Stomach (tissue), 8 donors: ENCODE measurements at regions not wholly inside any gene's neighbourhood (a gene's known extent, or its start where the extent isn't known, plus 50 kb on each side); places are given as distances from the start of the nearest gene placed in this dataset.

ENCODE experiments used
- DNase-seq, 2 donors: peaks; one replicate each; pipeline versions ENCODE4 v3.0.0 to v3.0.0-alpha.2; 2013 to 2019
- H3K27ac ChIP-seq, 5 donors: fragments of 200-600 bp in 4 of 5; sonication (generic) in 4 of 5; one replicate each; pipeline ENCODE4 v1.5.1; 2013 to 2019; ENCODE audit warnings: mild to moderate bottlenecking in 1 of 5, moderate library complexity in 1 of 5
- H3K27me3 ChIP-seq, 3 donors: fragments of 200-600 bp; sonication (generic); one replicate each; pipeline ENCODE4 v1.5.1; 2017 to 2019; ENCODE audit warnings: mixed run types in 1 of 3
- H3K36me3 ChIP-seq, 4 donors: fragments of 200-600 bp; sonication (generic); 1 replicate in 3 of 4; 2 replicates in 1 of 4; pipeline ENCODE4 v1.5.1; 2016 to 2019
- H3K4me1 ChIP-seq, 4 donors: fragments of 200-600 bp; sonication (generic); one replicate each; pipeline ENCODE4 v1.5.1; 2016 to 2019
- H3K4me3 ChIP-seq, 4 donors: fragments of 200-600 bp; sonication (generic) in 3 of 4; one replicate each; pipeline ENCODE4 v1.5.1; 2016 to 2019; ENCODE audit warnings: mild to moderate bottlenecking in 1 of 4
- H3K9me3 ChIP-seq, 4 donors: fragments of 200-600 bp; sonication (generic); one replicate each; pipeline ENCODE4 v1.5.1; 2016 to 2019
- CTCF ChIP-seq, 7 experiments: fragments of 450-650 bp in 4 of 7; fragments of 200-600 bp in 3 of 7; sonication (generic) in 3 of 7; IDR thresholded peaks; one replicate each; pipeline ENCODE4 v1.5.1; 2016 to 2019; ENCODE audit warnings: antibody characterized with exemption in 7 of 7, control low read depth in 2 of 7, mild to moderate bottlenecking in 1 of 7
- EP300 ChIP-seq: sonication (generic); formaldehyde crosslinking; IDR thresholded peaks from one replicate; pipeline ENCODE4 v1.6.1; 2017; ENCODE audit warnings: antibody characterized with exemption
- POLR2A ChIP-seq, 4 donors: fragments of 450-650 bp; IDR thresholded peaks; one replicate each; pipeline ENCODE4 v1.6.1; 2016; ENCODE audit warnings: antibody characterized with exemption in 4 of 4, control low read depth in 2 of 4, mild to moderate bottlenecking in 1 of 4, moderate library complexity in 1 of 4
- POLR2AphosphoS5 ChIP-seq, 3 donors: sonication (generic); formaldehyde crosslinking; IDR thresholded peaks; one replicate each; pipeline ENCODE4 v1.6.1; 2016; ENCODE audit warnings: antibody characterized with exemption in 3 of 3
- WGBS, 5 donors: extraction: QIAGEN DNeasy Blood & Tissue Kit in 3 of 5; methylation state at CpG; one replicate each; pipeline versions ENCODE4 v1.1.5 to v1.1.7; 2013 to 2018; 5-methylcytosine and 5-hydroxymethylcytosine counted together
- intact Hi-C: fragments of 100-400 bp; cut with DNase I; formaldehyde crosslinking; loops from one replicate; pipeline ENCODE4 v1.15.1; 2023; ENCODE audit warnings: low total_unique reads
- donor health status: healthy with polysubstance abuse.
- donor health status: Bipolar disorder and iron deficiency.
- donor health status: healthy.

GRCh38 chr6:9089724-9090123, 654.4 kb upstream of the SLC35B3 start:
- Histone ChIP-seq H3K27ac (no peak overlapping the region), H3K4me1 (no peaks in the 10 kb centered on the region), H3K9me3 (no peaks in the 10 kb centered on the region), H3K4me3 (no peak overlapping the region), H3K27me3 (no peaks in the 10 kb centered on the region), H3K36me3 (no peaks in the 10 kb centered on the region)
- WGBS, 5 donors, result 70 to 85% (median 83%) methylated on average over 1 of the region's 1 CpG
- DNase-seq, result no peak
- intact Hi-C loops, result no loop called here
- TF ChIP-seq CTCF (IDR thresholded peaks at IDR 0.05), result no peak
- no peak for TF ChIP-seq POLR2A (IDR thresholded peaks at IDR 0.05)
- no peak for TF ChIP-seq EP300
- TF ChIP-seq POLR2AphosphoS5 (IDR thresholded peaks at IDR 0.05), result no peak

- intact Hi-C loops, result no loop called here
- H3K4me1 ChIP-seq, result no peaks in the 10 kb centered on the region
- WGBS, 5 donors, result 73 to 95% (median 84%) methylated on average over 5 of the region's 5 CpGs
- no peak overlapping the region for H3K4me3 ChIP-seq
- no peaks in the 10 kb centered on the region for H3K9me3 ChIP-seq
- TF ChIP-seq EP300, result no peak
- TF ChIP-seq POLR2A (IDR thresholded peaks at IDR 0.05), result no peak
- no peak for TF ChIP-seq POLR2AphosphoS5 (IDR thresholded peaks at IDR 0.05)
- no peak for TF ChIP-seq CTCF (IDR thresholded peaks at IDR 0.05)
- no peak overlapping the region for H3K27ac ChIP-seq
- H3K36me3 ChIP-seq, result no peaks in the 10 kb centered on the region
- DNase-seq, result no peak
- H3K27me3 ChIP-seq, result no peaks in the 10 kb centered on the region
Observed at GRCh38 chr6:9087470-9087869, 652.1 kb upstream of the SLC35B3 start.

DNA sequence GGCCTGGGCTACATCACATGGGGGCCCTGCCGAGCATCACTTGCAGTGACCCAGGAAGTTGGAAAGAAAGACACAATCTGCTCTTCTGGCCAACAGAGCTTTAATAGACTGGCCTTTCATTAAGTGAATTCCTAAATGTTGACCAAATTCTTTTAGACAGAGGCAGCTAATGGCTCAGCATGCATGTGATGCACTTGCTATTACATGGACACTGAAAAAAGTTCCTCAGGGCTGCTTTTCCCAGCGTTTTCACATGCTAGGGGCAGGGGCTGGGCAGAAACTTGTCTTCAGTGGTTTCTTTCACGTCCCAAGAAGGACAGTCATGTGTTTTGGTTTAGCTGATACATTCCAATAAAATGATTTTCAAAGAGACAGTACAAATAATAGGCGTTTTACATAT, 651.0 kb upstream of the SLC35B3 start:
- no peak for TF ChIP-seq EP300
- no peak for TF ChIP-seq POLR2A (IDR thresholded peaks at IDR 0.05)
- no peak for TF ChIP-seq CTCF (IDR thresholded peaks at IDR 0.05)
- TF ChIP-seq POLR2AphosphoS5 (IDR thresholded peaks at IDR 0.05), result no peak
- DNase-seq, result peak in 1 of 2 donors; percentile 46
- Histone ChIP-seq H3K27ac (no peak overlapping the region), H3K4me3 (no peak overlapping the region), H3K9me3 (no peaks in the 10 kb centered on the region), H3K4me1 (no peaks in the 10 kb centered on the region), H3K27me3 (no peaks in the 10 kb centered on the region), H3K36me3 (no peaks in the 10 kb centered on the region)
- WGBS, 5 donors, result 46 to 63% (median 57%) methylated on average over 4 of the region's 4 CpGs
- intact Hi-C loops, result no loop called here

DNA sequence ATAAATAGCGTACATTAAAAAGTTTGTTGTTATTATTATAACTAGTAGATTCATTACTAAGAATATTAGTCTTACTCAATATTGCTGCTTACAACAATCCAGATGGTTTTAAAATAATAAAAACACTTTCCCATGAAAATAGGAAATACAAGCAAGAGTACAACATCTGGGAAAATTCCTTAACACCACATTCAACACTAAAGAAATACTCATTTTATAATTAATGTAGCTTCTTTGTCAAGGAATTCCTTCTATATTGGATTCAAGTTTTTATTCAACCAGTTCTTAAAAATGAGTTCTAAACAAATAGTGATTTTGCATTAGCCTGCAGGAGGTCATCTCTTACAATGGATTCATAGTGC, 650.3 kb upstream of the SLC35B3 start:
- Histone ChIP-seq H3K9me3 (no peaks in the 10 kb centered on the region), H3K36me3 (no peaks in the 10 kb centered on the region), H3K27ac (no peak overlapping the region), H3K4me3 (no peak overlapping the region), H3K27me3 (no peaks in the 10 kb centered on the region), H3K4me1 (no peaks in the 10 kb centered on the region)
- TF ChIP-seq POLR2A (IDR thresholded peaks at IDR 0.05), result no peak
- no peak for TF ChIP-seq EP300
- 89 to 94% (median 92%) methylated on average over 1 of the region's 1 CpG for WGBS, 5 donors
- intact Hi-C loops, result no loop called here
- no peak for DNase-seq

DNA sequence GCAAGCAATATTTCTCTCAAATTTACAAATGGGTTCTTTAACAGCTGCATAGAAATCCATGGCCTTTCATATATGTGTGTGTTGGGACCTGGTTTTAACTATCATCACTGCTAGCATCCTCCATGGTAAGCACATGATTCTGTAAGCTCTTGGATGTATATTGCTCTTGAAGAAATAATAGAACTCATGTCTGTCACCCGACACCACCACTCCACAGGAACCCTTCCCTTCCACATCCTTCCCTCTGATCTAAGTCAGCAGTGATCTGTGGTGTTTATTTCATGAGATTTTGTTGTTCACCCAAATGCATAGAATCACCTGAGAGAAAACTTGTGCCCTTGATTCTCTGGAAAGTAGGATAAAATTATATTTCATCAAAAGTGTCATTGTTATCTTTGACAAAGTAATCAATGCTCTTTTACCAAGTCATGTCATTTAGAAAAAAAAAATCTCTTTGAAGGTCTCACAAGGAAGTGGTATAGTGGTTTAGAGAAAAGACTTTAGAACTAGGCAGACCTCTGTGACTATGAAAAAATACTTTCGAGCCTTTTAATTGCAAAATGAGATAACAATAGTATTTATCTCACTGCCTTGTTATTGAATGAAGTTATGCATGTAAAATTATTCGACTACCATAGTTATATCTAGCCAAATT, 649.8 kb upstream of the SLC35B3 start:
- no peaks in the 10 kb centered on the region for H3K27me3 ChIP-seq
- no peak overlapping the region for H3K4me3 ChIP-seq
- DNase-seq, result no peak
- no peaks in the 10 kb centered on the region for H3K4me1 ChIP-seq
- no peak overlapping the region for H3K27ac ChIP-seq
- intact Hi-C loops, result no loop called here
- WGBS, 5 donors, result 63 to 69% (median 65%) methylated on average over 3 of the region's 3 CpGs
- TF ChIP-seq POLR2AphosphoS5 (IDR thresholded peaks at IDR 0.05), result no peak
- TF ChIP-seq EP300, result no peak
- TF ChIP-seq POLR2A (IDR thresholded peaks at IDR 0.05), result no peak
- no peak for TF ChIP-seq CTCF (IDR thresholded peaks at IDR 0.05)
- no peaks in the 10 kb centered on the region for H3K9me3 ChIP-seq
- no peaks in the 10 kb centered on the region for H3K36me3 ChIP-seq
